HG03378 (cell line): ENCODE measurements at regions not wholly inside any gene's neighbourhood (a gene's known extent, or its start where the extent isn't known, plus 50 kb on each side); places are given as distances from the start of the nearest gene placed in this dataset.
"Not testable (repeated sequence)": the region's sequence is repeated elsewhere in the genome, so short reads cannot be mapped to it uniquely, and the experiment has no call there.

ENCODE experiments used
- ATAC-seq: cut with Tn5 transposase; IDR thresholded peaks from one replicate; pipeline ENCODE4 v1.9.1; 2021; ENCODE audit warnings: mild to moderate bottlenecking, moderate library complexity; ENCODE audit not compliant: unreplicated experiment

DNA sequence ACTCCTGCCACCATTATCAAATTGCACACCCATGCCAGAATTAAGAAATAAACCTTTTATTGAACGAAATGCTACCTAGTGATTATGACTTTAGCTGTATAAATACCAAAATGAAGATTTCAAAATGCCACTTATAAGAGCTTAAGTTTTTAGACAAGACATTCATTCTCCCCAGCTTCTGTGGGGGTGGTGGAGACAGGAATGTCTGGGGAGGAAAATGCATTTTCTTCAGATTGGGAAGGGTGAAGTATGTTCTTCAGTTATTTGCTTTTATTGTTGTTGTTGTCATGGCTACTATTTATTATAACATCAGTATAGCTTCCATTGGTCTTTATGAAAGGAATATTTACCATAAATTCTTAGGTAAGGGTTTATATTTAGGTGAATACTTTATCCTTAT, 132.7 kb upstream of the GMNC start:
- ATAC-seq, result no peak

GRCh38 chr3:190990898-190991297, 128.4 kb upstream of the GMNC start:
- ATAC-seq, result no peak

- ATAC-seq, result no peak
Measured at GRCh38 chr3:190989218-190989617, 126.7 kb upstream of the GMNC start.

DNA sequence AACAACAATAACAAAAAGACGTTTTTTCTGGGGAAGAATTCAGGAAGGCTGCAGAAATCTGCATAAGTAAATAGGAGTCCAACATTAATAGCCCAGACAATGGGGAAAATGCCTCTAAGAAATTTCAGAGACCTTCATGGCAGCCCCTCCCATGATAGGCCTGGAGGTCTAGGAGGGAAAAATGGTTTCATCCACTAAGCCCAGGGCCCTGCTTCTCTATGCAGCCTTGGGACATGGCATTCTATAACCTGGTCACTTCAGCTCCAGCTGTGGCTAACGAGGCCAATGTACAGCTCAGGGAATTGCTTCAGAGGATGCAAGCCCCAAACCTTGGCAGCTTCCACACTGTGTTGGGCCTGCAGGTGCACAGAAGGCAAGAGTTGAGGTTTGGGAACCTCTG, 125.6 kb upstream of the GMNC start:
- ATAC-seq, result no peak

GRCh38 chr3:190984502-190985244, 122.2 kb upstream of the GMNC start:
- no peak for ATAC-seq

- peak; percentile 84 for ATAC-seq
Measured at GRCh38 chr3:190983875-190984274, 121.4 kb upstream of the GMNC start.

GRCh38 chr3:190973771-190974170, 111.3 kb upstream of the GMNC start:
- ATAC-seq, result no peak

- no peak for ATAC-seq
Measured at GRCh38 chr3:190972840-190973270, 110.4 kb upstream of the GMNC start.

DNA sequence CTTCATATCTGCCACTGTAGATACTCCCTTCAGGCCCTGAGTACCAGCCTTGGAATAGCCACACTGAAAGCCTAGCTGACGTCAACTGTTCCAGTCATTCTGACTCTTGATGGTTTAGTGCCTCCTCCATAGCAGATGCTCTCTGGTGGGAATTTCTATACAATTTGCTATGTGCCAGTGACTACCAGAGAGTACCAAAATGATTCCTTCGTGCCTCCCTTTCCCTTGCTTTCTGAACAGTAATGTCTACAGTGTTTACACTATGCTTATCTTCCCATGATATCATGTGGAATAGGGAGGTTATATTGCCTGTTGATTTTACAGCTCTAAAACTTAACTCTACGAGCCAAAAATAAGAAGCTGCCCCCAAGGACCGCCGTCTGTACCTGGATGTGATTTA, 109.7 kb upstream of the GMNC start:
- no peak for ATAC-seq

DNA sequence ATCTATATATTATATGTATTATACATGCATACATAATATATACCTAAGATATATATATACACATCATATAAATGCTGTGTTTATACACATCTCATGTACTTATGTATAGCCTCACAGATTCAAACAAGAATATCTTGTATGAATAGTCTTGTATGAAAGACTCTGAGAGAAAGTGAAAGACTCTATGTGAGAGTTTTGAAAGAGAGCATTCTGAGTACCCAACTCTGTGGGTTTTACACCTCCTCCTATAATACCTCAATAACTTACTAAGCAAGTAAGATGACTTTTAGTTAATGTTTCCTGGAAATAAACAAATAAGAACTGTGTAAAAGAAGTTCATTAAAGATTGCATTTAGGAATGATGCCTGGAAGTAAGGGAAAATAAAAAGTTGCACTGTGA, 108.1 kb upstream of the GMNC start:
- ATAC-seq, result no peak

- ATAC-seq, result no peak
Measured at GRCh38 chr3:190968616-190969015, 106.1 kb upstream of the GMNC start.

DNA sequence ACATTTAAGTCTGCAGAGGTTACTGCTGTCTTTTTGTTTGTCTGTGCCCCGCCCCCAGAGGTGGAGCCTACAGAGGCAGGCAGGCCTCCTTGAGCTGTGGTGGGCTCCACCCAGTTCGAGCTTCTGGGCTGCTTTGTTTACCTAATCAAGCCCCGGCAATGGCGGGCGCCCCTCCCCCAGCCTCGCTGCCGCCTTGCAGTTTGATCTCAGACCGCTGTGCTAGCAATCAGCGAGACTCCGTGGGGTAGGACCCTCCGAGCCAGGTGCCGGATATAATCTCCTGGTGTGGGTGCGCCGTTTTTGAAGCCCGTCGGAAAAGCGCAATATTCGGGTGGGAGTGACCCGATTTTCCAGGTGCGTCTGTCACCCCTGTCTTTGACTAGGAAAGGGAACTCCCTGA, 102.4 kb upstream of the GMNC start:
- not testable (repeated sequence) for ATAC-seq

GRCh38 chr3:190959077-190959476, 96.6 kb upstream of the GMNC start:
- ATAC-seq, result no peak

GRCh38 chr3:190941694-190942260, 79.3 kb upstream of the GMNC start:
- no peak for ATAC-seq

GRCh38 chr3:190934616-190935015, 72.1 kb upstream of the GMNC start:
- not testable (repeated sequence) for ATAC-seq

DNA sequence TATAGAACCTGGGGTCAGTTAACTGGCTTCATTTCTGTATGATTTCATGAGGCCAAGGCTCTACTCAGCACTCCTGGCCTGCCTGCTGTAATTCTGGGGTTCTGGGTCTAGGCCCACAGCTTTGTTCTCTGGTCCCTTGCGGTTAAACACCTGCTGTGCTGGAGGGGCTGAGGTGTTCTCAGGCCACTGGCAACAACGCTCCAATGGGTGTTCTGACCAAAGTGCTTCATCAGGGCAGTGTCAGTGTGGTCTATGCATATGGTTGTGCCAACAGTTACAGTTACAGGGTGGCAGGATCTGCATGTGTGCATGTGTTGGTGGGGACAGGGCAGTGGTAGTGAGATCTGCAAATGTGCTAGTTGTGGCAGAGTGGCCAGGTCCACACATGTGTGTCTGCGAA, 64.1 kb upstream of the GMNC start:
- ATAC-seq, result no peak

GRCh38 chr3:190912736-190913135, 50.2 kb upstream of the GMNC start:
- ATAC-seq, result no peak
